Brain microvascular endothelial cell (primary cell): ENCODE measurements at regions not wholly inside any gene's neighbourhood (a gene's known extent, or its start where the extent isn't known, plus 50 kb on each side); places are given as distances from the start of the nearest gene placed in this dataset.
A peak's percentile ranks its signal among the peaks of the same experiment; 100 is the strongest.
"Not testable (repeated sequence)": the region's sequence is repeated elsewhere in the genome, so short reads cannot be mapped to it uniquely, and the experiment has no call there.

ENCODE experiments used
- DNase-seq: peaks from one replicate; pipeline ENCODE4 v3.0.0-alpha.2; 2020
- H3K27ac ChIP-seq: fragments of 250-450 bp; sonication (Bioruptor Pico); 2 replicates; pipeline ENCODE4 v1.5.1; 2020; ENCODE audit warnings: mild to moderate bottlenecking, moderate library complexity
- H3K27me3 ChIP-seq: fragments of 250-450 bp; sonication (Bioruptor Pico); replicated peaks from 2 replicates; pipeline ENCODE4 v1.5.1; 2020; ENCODE audit warnings: mild to moderate bottlenecking
- H3K36me3 ChIP-seq: fragments of 250-450 bp; sonication (Bioruptor Pico); replicated peaks from 2 replicates; pipeline ENCODE4 v1.5.1; 2020; ENCODE audit warnings: mild to moderate bottlenecking
- H3K4me3 ChIP-seq: 2 replicates; pipeline ENCODE4 v1.5.1; 2011; ENCODE audit warnings: low read depth, mild to moderate bottlenecking, control low read depth, low read length, moderate library complexity
- CTCF ChIP-seq: IDR thresholded peaks from 2 replicates; pipeline ENCODE4 v1.5.1; 2011; ENCODE audit warnings: low read depth, mild to moderate bottlenecking, moderate library complexity, low read length, control low read depth, inconsistent platforms; ENCODE audit errors: missing control alignments
- in situ Hi-C: cut with HindIII; loops from 2 replicates; pipeline ENCODE4 v1.10.0; 2017; ENCODE audit warnings: low sequenced_read_pairs, low pct_ligation_motif_present

- Histone ChIP-seq H3K27me3 (no peaks in the 10 kb centered on the region), H3K4me3 (no peak overlapping the region), H3K27ac (no peak overlapping the region), H3K36me3 (no peaks in the 10 kb centered on the region)
- DNase-seq, result no peak
- in situ Hi-C loops, result no loop called here
- TF ChIP-seq CTCF, result no peak
These were observed 140.9 kb upstream of the SOD1 start for GRCh38 chr21:31518580-31518979.

GRCh38 chr21:31517664-31518414 is 141.7 kb upstream of the SOD1 start:
- Histone ChIP-seq H3K36me3 (no peaks in the 10 kb centered on the region), H3K27ac (no peak overlapping the region), H3K27me3 (no peaks in the 10 kb centered on the region), H3K4me3 (no peak overlapping the region)
- in situ Hi-C loops, result no loop called here
- no peak for DNase-seq
- TF ChIP-seq CTCF, result no peak

- Histone ChIP-seq H3K27me3 (no peaks in the 10 kb centered on the region), H3K36me3 (no peaks in the 10 kb centered on the region), H3K27ac (no peak overlapping the region), H3K4me3 (no peak overlapping the region)
- no peak for DNase-seq
- no peak for TF ChIP-seq CTCF
- in situ Hi-C loops, result no loop called here
These were observed 144.2 kb upstream of the SOD1 start for GRCh38 chr21:31515253-31515652.

- peak; percentile 15 for DNase-seq
- in situ Hi-C loops, result no loop called here
These were observed 144.9 kb upstream of the SOD1 start for GRCh38 chr21:31514598-31514997.

GRCh38 chr21:31513541-31513940 is 146.0 kb upstream of the SOD1 start:
- DNase-seq, H3K27me3 ChIP-seq, H3K27ac ChIP-seq, in situ Hi-C loops, H3K36me3 ChIP-seq, H3K4me3 ChIP-seq: not testable (repeated sequence)

More at GRCh38 chr21:31514598-31514997, 144.9 kb upstream of the SOD1 start:
- no peaks in the 10 kb centered on the region for H3K36me3 ChIP-seq
- no peak overlapping the region for H3K27ac ChIP-seq
- no peak overlapping the region for H3K4me3 ChIP-seq
- H3K27me3 ChIP-seq, result no peaks in the 10 kb centered on the region
- peak; percentile 62 for TF ChIP-seq CTCF

GRCh38 chr21:31511999-31512398 is 147.5 kb upstream of the SOD1 start:
- H3K36me3 ChIP-seq, H3K27me3 ChIP-seq, H3K4me3 ChIP-seq, H3K27ac ChIP-seq, DNase-seq, in situ Hi-C loops: not testable (repeated sequence)

- in situ Hi-C loops, result no loop called here
These were observed 148.2 kb upstream of the SOD1 start for GRCh38 chr21:31511258-31511657.

More at GRCh38 chr21:31511258-31511657, 148.2 kb upstream of the SOD1 start:
- no peak overlapping the region for H3K27ac ChIP-seq
- H3K27me3 ChIP-seq, result no peaks in the 10 kb centered on the region
- DNase-seq, result no peak
- no peak overlapping the region for H3K4me3 ChIP-seq
- no peaks in the 10 kb centered on the region for H3K36me3 ChIP-seq
- no peak for TF ChIP-seq CTCF
